ENCODE measurements at regions not wholly inside any gene's neighbourhood (a gene's known extent, or its start where the extent isn't known, plus 50 kb on each side); places are given as distances from the start of the nearest gene placed in this dataset.

DNA sequence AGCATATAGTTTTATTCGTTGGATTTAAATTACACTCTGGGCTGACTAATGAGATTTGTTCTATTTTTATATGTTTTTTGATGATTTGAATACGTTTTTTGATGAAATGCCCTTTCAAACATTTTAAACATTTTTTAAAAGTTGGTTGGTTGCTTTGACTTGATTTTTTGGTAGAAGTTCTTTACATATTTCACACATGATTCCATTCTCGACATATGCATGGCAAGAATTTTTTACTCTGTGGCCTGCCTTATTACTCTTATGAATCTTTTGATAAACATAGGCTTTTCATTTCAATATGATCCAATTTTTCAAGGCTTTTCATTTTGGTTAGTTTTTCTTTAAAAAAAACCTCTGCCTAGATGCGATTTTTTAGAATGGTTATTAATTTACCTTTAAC, 617.0 kb downstream of the RNF144B start:
- no peak for TF ChIP-seq PBX3 (IDR thresholded peaks at IDR 0.05; ENCODE audit: insufficient replicate concordance, low read depth, low read length)
- TF ChIP-seq, protein P1, sequence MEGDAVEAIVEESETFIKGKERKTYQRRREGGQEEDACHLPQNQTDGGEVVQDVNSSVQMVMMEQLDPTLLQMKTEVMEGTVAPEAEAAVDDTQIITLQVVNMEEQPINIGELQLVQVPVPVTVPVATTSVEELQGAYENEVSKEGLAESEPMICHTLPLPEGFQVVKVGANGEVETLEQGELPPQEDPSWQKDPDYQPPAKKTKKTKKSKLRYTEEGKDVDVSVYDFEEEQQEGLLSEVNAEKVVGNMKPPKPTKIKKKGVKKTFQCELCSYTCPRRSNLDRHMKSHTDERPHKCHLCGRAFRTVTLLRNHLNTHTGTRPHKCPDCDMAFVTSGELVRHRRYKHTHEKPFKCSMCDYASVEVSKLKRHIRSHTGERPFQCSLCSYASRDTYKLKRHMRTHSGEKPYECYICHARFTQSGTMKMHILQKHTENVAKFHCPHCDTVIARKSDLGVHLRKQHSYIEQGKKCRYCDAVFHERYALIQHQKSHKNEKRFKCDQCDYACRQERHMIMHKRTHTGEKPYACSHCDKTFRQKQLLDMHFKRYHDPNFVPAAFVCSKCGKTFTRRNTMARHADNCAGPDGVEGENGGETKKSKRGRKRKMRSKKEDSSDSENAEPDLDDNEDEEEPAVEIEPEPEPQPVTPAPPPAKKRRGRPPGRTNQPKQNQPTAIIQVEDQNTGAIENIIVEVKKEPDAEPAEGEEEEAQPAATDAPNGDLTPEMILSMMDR (IDR thresholded peaks at IDR 0.05 in 2 of 3, conservative IDR thresholded peaks at IDR 0.05 in 1 of 3; ENCODE audit: control insufficient read depth in 2 of 3, extremely low read depth in 1 of 3, insufficient read depth in 1 of 3, low read depth in 3 of 3, low read length in 3 of 3): no peak
- no peak for TF ChIP-seq SIN3A (IDR thresholded peaks at IDR 0.05; ENCODE audit: low read depth, low read length)
- no peak for TF ChIP-seq RFX5 (IDR thresholded peaks at IDR 0.05; ENCODE audit: low read depth, low read length)
- no peak for TF ChIP-seq EED (IDR thresholded peaks at IDR 0.05; ENCODE audit: low read depth)
- no peak for TF ChIP-seq TCF7 (IDR thresholded peaks at IDR 0.05; ENCODE audit: borderline replicate concordance)
- no peak for TF ChIP-seq CBFB (IDR thresholded peaks at IDR 0.05; ENCODE audit: low read depth)
- TF ChIP-seq SREBF1 (IDR thresholded peaks at IDR 0.05; ENCODE audit: low read length): no peak
- no peak for TF ChIP-seq POLR2AphosphoS2 (IDR thresholded peaks at IDR 0.05; ENCODE audit: low read depth, low read length)
- TF ChIP-seq CEBPB (IDR thresholded peaks at IDR 0.05; ENCODE audit: borderline replicate concordance in 1 of 2, low read depth in 2 of 2, low read length in 2 of 2): no peak
- no peak for TF ChIP-seq CHD2 (IDR thresholded peaks at IDR 0.05; ENCODE audit: borderline replicate concordance, low read depth, low read length)
- no peak for TF ChIP-seq POLR2AphosphoS5 (IDR thresholded peaks at IDR 0.05; ENCODE audit: low read length)
- TF ChIP-seq SRF (IDR thresholded peaks at IDR 0.05; ENCODE audit: low read depth in 2 of 2, low read length in 2 of 2): no peak

Data from GM12878 (cell line).